ELR (cell line): ENCODE measurements at regions not wholly inside any gene's neighbourhood (a gene's known extent, or its start where the extent isn't known, plus 50 kb on each side); places are given as distances from the start of the nearest gene placed in this dataset.
"Not testable (repeated sequence)": the region's sequence is repeated elsewhere in the genome, so short reads cannot be mapped to it uniquely, and the experiment has no call there.

Source experiments
- DNase-seq: peaks from one replicate; pipeline ENCODE4 v3.0.0-alpha.2; 2015; ENCODE audit warnings: low read depth

DNA sequence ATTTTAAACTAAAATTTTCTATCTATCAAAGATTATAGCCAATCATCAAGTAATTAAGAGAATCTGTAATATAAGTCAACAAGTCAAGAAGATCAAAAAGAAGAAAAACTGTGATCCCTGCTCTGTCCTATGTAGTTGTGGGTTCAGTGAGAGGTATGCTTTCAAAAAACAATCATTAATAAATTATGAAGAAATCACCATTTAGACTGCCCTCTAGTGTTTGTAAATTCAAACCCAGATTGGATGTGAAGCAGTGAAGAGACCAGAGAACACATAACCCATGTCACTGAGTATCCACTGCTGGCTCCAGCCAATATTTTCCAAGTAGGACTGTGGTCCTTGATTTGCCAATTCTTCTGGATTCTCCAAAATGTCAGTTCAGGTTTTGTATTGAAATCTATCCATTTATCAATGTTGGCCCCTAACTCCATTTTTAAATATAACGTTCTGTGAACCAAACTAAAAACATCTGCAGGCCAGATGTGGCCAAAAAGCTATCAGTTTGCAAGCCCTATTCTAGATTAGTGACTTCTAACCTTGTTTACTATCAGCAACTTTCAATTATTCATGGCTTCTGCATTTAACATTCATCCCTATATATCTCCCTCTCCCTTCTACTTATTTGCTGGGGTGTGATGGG lies 467.5 kb upstream of the CXADR start:
- peak; percentile 43 for DNase-seq

DNA sequence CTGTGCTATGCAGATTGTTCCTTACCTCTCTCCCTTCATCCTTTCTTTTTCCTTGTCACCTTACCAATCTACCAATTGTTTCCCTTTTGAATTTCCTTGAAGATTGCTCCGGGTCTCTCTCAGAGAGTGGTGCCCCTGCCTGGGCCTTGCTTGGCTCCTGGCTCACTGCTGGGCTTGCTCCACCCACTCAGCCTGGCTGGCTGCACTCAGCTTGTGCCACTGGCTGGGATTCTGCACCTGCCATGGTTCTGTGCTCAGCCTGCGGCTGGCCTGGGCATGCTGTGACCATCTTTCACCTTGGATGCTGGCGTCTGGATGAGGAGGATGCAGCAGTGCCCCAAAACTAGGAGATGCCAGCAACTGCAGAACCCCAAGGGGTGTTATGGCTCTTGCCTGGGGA lies 463.9 kb upstream of the CXADR start:
- no peak for DNase-seq

DNA sequence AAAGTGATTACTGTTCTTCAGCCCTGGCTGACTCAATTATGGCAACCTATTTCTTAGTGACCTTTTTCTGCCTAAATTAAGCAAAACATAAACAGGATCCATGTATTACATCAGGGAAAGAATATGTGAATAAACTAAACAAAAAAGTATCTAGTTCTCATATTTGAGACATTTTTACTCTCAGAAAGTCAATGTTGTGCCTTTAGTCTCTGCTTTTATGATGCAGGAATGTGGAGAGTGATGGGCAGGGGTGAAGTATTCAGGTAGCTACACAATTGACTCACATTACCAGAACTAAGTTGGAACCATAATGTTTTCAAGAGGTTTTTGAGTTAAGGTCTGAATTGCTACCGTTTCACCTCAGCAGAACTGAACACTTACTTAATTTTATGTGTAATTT lies 462.7 kb upstream of the CXADR start:
- no peak for DNase-seq

DNA sequence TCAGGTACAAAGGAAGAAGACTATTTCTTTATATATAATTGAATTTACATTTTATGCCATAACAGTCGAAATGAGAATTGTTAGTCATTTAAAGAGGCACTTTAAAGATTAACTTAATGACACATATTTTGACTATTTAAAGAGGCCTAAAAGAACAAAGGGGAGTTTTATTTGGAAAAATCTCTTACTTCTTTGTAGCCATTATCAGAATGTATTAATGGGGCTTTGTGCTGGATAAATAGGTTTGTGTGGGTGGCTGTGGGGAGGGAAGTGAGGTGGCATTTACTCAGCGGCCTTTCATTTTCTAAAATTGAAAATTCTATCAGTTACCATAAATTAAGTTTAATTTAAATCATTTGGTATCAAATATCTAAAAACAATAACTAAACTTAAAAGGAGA lies 462.2 kb upstream of the CXADR start:
- DNase-seq: no peak

DNA sequence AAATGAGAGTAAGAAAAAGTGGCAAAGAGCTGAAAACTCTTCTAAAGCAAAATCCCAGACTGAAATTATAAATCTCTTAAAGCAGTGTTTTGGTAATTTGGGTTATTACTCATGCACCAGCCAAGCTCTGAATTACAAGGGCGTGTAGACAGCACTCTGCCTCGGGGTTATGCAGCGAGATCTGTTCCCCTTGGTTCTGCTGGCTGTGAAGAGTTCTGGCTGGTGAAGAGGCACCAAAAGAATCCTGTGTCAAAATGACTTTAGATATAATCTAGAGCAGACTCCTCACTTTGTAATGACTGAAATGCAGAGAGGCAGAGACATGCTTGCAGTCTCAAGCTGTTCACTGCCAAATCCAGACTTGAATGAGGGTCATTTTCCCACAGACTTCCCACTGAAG lies 461.8 kb upstream of the CXADR start:
- no peak for DNase-seq

DNA sequence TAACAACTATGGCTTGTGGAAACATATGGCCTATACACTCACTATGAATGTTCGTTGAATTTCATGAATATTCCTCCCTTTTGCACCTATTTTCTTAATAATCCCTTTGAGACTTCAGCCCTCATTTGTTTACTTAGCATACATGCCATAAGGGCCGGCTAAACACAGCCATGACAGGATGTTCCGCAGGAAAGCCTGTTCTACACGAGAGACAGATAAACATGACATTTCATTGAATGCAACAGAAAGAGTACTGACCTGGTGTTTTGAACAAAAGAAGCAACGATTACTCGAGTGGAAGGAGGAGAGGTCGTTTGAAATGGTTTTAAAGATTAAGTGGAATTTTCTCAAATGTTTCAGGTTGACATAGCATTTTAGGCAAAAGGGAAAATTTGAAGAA lies 459.5 kb upstream of the CXADR start:
- no peak for DNase-seq

DNA sequence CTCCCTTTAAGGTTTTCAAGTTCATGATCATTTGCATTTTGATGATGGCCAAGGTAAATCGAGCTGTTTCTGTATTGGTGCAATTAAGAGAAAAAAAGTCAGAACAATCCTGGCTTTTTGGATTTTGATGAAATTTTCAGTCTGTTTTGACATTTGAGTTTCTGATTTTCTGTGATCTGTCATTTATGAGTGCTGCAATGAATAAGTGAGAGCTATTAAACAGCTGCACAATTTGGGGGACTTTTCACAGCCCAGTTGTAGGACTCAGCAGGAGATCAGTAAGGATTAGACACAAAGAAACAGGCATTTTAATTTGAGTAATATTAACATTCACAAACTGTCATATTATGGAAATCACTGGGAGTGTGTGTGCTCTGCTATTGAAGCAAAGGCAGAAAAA lies 452.9 kb upstream of the CXADR start:
- no peak for DNase-seq

DNA sequence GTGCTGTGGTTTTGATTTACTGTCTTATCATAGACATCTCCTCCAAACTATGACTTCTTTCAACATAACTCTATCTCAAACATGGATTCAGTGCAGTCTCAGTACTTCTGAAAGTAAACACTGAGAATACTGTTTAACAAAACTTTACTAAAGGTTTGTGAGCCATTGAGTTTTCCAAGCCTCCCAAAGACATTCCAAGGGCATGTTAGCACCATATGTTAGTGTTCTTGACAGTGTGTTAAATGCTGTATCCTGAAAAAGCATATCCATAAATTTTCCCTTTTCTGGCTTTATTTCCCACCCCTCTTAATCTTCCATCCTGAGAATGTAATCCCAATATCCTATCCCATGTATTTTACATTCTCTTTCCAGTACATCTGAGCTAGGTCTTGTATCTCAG lies 446.8 kb upstream of the CXADR start:
- no peak for DNase-seq

DNA sequence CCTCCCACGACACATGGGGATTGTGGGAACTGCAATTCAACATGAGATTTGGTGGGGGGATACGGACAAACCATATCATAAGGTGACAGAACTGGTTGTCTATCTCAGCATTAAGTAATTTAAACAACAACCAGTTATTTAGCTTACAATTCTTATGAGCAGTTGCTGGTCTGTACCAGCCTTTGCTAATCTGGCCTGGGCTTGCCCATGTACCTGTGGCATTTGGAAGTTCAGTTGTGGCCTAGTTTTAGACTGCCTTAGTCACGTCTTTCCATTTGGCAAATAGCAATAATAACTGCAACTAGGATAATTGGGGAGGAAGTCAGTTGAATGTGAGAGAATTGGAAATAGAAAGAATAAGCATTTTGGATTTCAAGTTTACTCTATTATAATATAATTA lies 441.8 kb upstream of the CXADR start:
- no peak for DNase-seq

DNA sequence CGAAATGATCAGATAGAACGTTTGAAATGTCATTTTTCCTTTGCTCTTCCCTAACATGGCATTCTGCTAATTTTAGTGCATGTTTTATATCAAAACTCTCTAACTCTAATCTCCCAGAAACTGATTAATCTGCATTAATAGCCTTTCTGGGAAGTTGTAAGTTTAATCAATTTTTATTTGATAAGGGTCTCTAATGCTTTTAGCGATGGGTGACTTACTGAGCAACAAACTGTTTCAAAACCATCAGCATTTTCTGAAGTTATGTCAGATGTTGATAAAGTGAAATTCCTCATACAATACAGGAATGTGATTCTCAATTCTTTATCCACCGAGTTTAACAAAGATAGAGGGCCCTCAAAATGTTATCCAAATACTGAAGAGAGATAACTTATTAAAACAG lies 431.6 kb upstream of the CXADR start:
- DNase-seq: no peak

DNA sequence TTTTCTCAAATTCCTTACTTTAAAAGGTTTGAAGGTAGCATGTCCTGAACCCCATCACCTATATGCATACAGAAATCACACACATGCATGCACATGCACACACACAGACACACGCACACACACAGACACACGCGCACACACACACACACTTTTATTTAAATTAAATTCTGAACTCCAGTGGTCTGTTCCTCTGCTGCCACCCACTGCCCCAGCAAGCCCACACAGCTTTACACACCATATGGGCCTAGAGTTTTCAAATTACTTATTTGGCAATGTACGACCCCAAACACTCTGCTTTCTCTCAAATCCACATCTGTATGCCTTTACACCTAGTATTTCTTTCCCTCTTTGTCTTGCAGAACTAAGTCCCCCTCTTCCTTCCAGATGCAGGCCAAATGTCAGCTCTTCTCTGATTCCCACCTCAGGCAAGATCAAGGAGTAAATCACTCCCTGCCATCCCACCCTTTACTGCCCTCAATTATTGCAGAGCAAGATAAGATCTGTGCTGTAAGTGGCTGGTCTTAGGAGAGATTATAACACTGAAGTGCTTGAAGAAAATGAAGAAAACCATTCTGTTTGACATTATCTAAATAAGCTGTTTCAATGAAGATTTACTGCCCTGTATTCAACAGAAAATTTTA lies 429.9 kb upstream of the CXADR start:
- no peak for DNase-seq

DNA sequence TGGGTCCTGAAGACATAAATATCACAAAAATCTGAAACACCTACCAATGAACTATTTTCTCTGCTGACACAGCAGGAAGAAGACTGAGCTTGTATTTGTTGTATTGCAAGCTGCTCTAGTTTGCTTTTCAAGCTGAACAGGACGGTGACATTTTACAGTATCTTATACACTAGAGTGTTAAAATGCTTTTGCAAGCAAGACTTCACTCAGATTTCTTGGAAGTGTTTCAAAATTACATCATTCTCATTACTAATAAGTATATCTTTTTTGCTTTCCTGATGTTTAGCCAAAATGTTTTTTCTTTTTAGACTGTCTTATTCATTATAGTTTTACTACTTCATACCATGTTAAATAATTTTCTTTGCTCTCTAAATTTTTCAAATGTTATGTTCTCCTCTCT lies 427.1 kb upstream of the CXADR start:
- DNase-seq: no peak

DNA sequence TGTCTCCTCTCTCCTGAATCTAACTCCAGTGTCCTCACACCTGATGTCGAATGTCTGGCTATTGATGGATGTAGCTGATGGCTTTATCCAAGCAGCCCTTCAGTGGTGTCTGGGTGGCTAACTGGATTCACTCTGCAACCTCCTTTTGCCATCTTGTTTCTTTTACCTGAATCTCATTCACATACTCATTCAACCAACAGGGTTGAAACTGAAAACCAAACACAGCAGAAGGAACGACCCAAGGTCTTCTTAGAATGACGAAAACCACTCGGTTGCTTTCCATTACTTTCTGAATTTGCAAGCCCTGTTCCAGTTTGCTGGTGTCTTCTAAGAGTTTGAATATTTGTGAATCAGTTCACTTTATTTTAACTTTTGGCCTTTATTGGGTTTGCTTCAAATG lies 424.3 kb upstream of the CXADR start:
- DNase-seq: no peak

DNA sequence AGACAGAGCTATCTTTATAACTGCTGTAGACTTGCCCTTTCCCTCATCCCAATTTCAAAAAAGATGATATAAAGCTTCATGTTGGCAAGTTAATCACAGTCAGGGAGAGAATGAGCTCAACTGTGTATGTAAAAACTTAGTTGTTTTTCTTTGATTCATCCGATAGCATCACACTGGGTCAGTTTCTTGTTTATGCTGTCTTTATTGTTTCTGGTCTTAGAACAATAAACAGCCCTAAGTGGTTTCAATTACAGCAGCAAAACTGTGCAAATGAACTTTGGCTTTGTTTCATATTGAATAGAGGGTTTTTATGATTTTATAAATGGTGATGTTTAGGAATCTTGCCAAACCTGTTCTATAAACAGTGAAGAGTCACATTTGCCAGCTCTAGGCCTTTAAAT lies 423.8 kb upstream of the CXADR start:
- no peak for DNase-seq

DNA sequence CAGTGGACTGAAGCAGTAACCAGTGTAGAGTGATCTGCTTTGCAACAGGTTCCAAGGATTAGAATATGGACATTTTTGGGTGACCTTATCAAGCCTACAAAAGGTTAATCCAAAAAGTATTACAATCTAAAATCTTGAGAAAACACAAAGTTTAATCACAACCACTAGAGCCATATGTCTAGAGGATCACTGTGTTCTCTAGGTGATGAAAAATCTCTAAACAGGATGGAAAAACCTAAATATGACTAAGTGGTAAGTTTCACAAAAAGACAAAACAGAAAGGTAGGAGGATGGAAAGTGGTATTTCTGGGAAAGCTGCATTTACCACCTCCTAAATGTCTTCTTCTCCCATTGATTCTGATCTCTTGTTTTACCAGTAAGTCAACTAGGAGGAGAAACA lies 411.1 kb upstream of the CXADR start:
- no peak for DNase-seq

DNA sequence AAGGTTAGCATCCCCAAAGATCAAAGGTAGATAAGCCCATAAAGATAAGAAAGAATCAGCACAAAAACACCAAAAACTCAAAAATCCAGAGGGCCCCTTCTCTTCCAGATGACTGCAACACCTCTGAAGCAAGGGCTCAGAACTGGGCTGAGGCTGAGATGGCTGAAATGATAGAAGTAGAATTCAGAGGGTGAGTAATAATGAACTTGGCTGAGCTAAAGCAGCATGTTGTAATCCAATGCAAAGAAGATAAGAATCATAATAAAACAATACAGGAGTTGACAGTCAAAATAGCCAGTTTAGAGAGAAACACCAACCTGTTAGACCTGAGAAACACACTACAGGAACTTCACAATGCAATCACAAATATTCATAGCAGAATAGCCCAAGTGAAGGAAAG lies 406.9 kb upstream of the CXADR start:
- no peak for DNase-seq

DNA sequence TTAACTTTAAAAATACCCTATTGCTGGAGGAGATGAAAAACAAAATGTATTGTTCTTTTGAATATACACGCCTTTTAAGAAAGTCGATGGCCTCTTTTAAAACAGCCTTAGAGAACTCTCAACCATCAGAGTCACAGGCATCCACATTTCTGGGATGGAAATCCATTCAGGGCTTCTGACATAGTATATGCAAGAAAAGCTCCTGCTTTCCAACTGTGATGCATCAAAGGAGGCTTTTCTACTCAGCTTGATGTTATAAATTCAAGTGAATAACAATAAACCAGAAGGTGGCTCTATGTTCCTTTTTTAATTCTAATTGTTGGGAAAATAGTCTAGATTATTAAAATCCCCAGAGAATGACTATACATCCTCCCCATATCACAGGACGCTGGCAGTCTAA lies 398.8 kb upstream of the CXADR start:
- DNase-seq: no peak

DNA sequence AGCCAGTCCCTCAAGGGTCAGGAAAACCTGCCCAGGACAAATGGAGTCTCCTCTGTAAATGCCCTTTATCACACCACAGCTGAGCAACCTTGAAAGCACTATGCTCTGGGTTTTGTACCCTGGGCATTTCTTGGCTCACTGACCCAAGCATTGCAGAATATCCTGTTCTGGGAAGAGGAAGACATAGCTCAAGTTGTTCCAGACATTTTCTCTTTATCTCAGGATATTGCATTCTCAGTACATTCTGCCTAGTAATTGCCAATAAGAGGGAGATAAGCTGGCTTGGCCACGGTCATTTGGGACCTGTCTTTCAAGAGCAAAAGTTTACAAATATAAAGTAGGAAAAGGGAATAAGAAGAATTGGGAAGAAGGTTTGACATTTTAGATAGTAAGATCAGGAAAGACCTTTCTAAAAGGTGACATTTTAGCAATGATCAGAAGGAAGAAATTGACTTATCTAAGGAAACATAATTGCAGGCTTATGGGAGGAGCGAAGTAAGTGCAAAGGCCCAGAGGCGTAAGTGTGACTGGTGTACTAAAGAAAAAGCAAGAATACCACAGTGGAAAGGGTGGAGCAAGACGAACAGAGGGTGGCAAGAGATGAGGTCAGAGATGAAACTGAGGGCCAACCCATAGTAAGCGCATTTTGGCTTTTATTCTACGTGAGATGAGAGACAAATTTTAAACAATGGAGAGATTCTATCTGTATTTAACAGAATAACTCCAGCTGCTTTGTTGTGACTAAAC lies 394.0 kb upstream of the CXADR start:
- no peak for DNase-seq

DNA sequence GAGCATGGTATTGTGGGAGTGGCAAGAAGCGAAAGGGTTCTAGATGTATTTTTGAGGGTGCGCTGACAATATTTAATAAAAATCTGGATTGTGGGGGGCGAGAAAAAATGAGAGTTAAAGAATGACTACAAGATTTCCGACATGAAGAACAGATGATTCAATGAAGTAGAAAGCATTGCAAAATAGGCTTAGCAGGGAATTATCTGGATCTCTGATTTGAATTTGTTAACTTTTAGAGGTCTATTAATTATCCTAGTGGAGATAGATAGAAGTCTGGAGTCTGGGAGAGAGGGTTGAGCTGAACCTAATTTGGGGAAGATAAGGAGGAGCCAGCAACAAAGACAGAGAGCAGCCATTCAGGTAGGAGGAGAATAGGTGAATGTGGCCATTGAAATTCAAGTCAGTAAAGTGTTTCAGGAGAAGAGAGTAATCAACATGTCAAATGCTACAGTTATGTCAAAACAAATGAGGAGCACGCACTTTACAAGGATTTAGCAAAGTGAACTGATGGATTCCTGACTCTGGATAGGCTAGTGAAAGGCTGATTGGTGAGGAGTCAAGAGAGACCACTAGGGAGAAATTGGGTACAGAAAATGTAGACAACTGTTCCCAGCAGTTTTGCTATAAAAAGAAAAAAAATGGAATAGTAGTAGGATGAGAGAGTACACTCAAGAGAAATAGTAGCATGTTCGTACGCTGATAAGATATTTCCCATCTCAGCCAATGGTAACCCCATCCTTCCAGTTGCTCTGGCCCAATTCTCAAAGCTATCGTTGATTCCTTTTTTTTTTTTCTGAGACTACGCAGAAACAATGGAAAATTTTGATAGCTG lies 393.2 kb upstream of the CXADR start:
- no peak for DNase-seq

DNA sequence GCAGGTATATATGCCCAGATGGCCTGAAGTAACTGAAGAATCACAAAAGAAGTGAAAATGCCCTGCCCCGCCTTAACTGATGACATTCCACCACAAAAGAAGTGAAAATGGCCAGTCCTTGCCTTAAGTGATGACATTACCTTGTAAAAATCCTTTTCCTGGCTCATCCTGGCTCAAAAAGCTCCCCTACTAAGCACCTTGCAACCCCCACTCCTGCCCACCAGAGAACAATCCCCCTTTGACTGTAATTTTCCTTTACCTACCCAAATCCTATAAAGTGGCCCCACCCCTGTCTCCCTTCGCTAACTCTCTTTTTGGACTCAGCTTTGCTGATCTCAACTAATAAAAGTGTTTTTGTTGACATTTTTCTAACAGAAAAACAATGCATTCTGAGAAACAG lies 385.4 kb upstream of the CXADR start:
- DNase-seq: not testable (repeated sequence)

DNA sequence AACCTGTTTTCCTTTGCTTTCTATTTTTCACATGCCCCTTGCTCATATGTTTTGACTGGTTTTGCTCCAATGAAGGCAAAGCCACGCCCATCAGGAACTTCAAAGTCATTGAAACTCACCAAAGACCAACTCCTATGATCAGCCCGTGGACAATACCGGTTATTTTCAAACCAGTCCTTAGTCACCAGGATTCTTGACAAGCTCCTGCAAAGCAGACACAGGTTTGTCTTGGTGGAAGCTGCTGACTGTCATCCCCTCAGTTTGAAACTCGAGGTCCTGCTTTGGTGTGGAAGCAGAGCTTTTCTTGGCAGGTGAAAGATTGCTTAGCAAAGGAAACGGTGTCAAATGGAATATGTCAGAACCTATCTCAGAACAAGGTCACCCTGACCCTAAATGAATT lies 384.7 kb upstream of the CXADR start:
- DNase-seq: no peak

DNA sequence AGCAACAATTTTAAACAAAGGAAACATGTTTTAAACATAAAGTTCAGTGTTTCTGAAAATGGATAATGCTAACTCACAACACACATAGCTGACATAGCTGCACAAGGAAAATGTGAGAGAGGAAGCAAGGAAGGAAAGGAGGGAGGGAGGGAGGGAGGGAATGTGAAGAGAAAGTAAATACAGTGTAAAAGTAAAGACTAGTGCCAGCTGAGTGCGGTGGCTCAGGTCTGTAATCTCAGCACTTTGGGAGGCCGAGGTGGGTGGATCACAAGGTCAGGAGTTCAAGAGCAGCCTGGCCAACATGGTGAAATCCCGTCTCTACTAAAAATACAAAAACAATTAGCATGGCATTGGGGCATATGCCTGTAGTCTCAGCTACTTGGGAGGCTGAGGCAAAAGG lies 373.7 kb upstream of the CXADR start:
- not testable (repeated sequence) for DNase-seq

DNA sequence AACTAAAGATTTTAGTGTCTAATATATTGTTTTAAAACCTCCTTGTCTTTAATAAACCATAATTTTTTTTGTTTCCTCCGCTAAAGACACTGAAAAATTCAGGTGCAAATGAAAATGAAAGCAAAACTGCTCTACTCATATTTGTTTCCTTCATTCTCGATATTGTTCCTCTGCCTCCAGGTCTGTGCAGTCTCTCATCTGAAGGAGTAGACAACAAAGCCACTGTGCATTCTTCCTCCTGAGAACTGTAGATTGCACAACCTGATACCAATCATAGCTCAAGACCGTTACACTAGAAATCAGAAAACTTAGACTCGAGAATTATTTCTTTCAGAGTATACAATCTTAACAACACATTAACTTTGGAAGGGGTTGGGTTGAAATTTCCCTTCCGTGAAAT lies 373.1 kb upstream of the CXADR start:
- DNase-seq: peak; percentile 6
